WTC11 (cell line): ENCODE measurements at regions not wholly inside any gene's neighbourhood (a gene's known extent, or its start where the extent isn't known, plus 50 kb on each side); places are given as distances from the start of the nearest gene placed in this dataset.

Experiments
- ATAC-seq: fragments of 200-7000 bp; cut with Tn5 transposase; 2 replicates; pipeline ENCODE4 v1.10.0; 2021; ENCODE audit warnings: mild to moderate bottlenecking, moderate library complexity
- CTCF ChIA-PET: fragments of 300-600 bp; sonication (Branson Sonifier 250); formaldehyde crosslinking; loops from one replicate; lab custom pipeline; 2021; ENCODE audit warnings: antibody characterized with exemption; lab: Charles Lee
- POLR2A ChIA-PET: fragments of 350-600 bp; sonication (Branson Sonifier 250); formaldehyde crosslinking; loops from one replicate; lab custom pipeline; 2021; ENCODE audit warnings: antibody characterized with exemption; lab: Charles Lee
- DNase-seq: peaks from one replicate; pipeline ENCODE4 v3.0.0; 2021; ENCODE audit warnings: low spot score
- H3K27ac Mint-ChIP-seq: 2 replicates; pipeline ENCODE4 v1.8.0; 2021; ENCODE audit warnings: mixed read lengths
- H3K27me3 Mint-ChIP-seq: 2 replicates; pipeline ENCODE4 v1.8.0; 2021; ENCODE audit warnings: low read depth, mild to moderate bottlenecking, moderate library complexity, mixed read lengths
- H3K36me3 Mint-ChIP-seq: 2 replicates; pipeline ENCODE4 v1.8.0; 2021; ENCODE audit warnings: mixed read lengths
- H3K4me1 Mint-ChIP-seq: 2 replicates; pipeline ENCODE4 v1.8.0; 2022; ENCODE audit warnings: mixed read lengths
- H3K4me3 Mint-ChIP-seq: 2 replicates; pipeline ENCODE4 v1.8.0; 2021; ENCODE audit warnings: mild to moderate bottlenecking, moderate library complexity, mixed read lengths
- H3K9me3 Mint-ChIP-seq: 2 replicates; pipeline ENCODE4 v1.8.0; 2021; ENCODE audit warnings: mixed read lengths
- ATF2 ChIP-seq: sonication (generic); formaldehyde crosslinking; IDR thresholded peaks from 2 replicates; pipeline ENCODE4 v1.8.1; 2022; ENCODE audit warnings: low read depth, missing genetic modification reagents, borderline replicate concordance
- CREM ChIP-seq: sonication (generic); formaldehyde crosslinking; IDR thresholded peaks from 2 replicates; pipeline ENCODE4 v1.8.1; 2022; ENCODE audit warnings: mild to moderate bottlenecking, missing genetic modification reagents, moderate library complexity
- E2F5 ChIP-seq: sonication (generic); formaldehyde crosslinking; IDR thresholded peaks from 2 replicates; pipeline ENCODE4 v1.8.1; 2022; ENCODE audit warnings: mild to moderate bottlenecking, moderate library complexity, missing genetic modification reagents
- ERG ChIP-seq: fragments of 250-450 bp; sonication (Bioruptor Pico); IDR thresholded peaks from 2 replicates; pipeline ENCODE4 v1.8.0; 2021; ENCODE audit warnings: mild to moderate bottlenecking
- FOXK1 ChIP-seq: sonication (generic); formaldehyde crosslinking; IDR thresholded peaks from 2 replicates; pipeline ENCODE4 v1.8.0; 2022; ENCODE audit warnings: mild to moderate bottlenecking, moderate library complexity, missing genetic modification reagents
- FOXP1 ChIP-seq: sonication (generic); formaldehyde crosslinking; IDR thresholded peaks from 2 replicates; pipeline ENCODE4 v1.8.0; 2022; ENCODE audit warnings: missing genetic modification reagents, mild to moderate bottlenecking, moderate library complexity, borderline replicate concordance
- JUN ChIP-seq: sonication (generic); formaldehyde crosslinking; IDR thresholded peaks from 2 replicates; pipeline ENCODE4 v1.8.0; 2023; ENCODE audit warnings: mild to moderate bottlenecking, missing genetic modification reagents
- RORB ChIP-seq: fragments of 250-450 bp; sonication (Bioruptor Pico); IDR thresholded peaks from 2 replicates; pipeline ENCODE4 v1.9.0; 2021; ENCODE audit warnings: mild to moderate bottlenecking
- SMAD3 ChIP-seq: sonication (generic); formaldehyde crosslinking; IDR thresholded peaks from 2 replicates; pipeline ENCODE4 v1.8.0; 2022; ENCODE audit warnings: missing genetic modification reagents, mild to moderate bottlenecking, borderline replicate concordance
- ZBTB43 ChIP-seq: sonication (generic); formaldehyde crosslinking; IDR thresholded peaks from 2 replicates; pipeline ENCODE4 v1.8.1; 2023; ENCODE audit warnings: mild to moderate bottlenecking, missing genetic modification reagents
- ZMAT4 ChIP-seq: fragments of 250-450 bp; sonication (Bioruptor Pico); IDR thresholded peaks from 2 replicates; pipeline ENCODE4 v1.9.0; 2021; ENCODE audit warnings: mild to moderate bottlenecking
- TF ChIP-seq, protein P1 (sequence below): sonication (generic); formaldehyde crosslinking; conservative IDR thresholded peaks from 2 replicates; pipeline ENCODE4 v1.8.1; 2022; ENCODE audit warnings: mild to moderate bottlenecking, missing genetic modification reagents
- TF ChIP-seq, protein P2 (sequence below): sonication (generic); formaldehyde crosslinking; IDR thresholded peaks from 2 replicates; pipeline ENCODE4 v1.8.1; 2023; ENCODE audit warnings: mild to moderate bottlenecking, moderate library complexity, missing genetic modification reagents
- TF ChIP-seq, protein P3 (sequence below): sonication (generic); formaldehyde crosslinking; IDR thresholded peaks from 2 replicates; pipeline ENCODE4 v1.8.1; 2023; ENCODE audit warnings: mild to moderate bottlenecking, missing genetic modification reagents, moderate library complexity

DNA sequence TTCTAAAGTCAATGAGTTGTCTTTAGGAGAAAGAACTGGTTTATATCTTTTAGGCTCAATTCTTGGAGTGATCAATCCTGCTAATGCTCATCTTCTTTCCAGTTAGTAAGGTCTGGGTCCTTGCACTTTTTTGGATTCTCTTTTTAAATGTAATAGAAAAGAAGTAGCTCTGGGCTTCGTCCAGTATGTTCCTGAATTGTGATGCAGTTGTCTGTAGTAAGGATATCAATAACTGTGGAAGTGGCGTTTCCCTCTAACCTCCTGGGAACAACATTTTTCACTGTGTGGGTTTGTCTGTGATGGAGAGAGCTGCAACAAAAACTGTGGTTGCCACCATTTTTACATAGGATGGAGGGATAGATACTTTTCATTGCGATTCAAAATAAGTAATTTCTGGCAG, 367.2 kb downstream of the USP25 start:
- POLR2A ChIA-PET = no interaction called here
- H3K36me3 Mint-ChIP-seq = no peaks in the 10 kb centered on the region

More for the DNA sequence above, 367.2 kb downstream of the USP25 start:
- TF ChIP-seq ZMAT4 (CRISPR knock-in tag) = no peak
- no peak for TF ChIP-seq E2F5 (CRISPR knock-in tag)
- TF ChIP-seq, protein P1, sequence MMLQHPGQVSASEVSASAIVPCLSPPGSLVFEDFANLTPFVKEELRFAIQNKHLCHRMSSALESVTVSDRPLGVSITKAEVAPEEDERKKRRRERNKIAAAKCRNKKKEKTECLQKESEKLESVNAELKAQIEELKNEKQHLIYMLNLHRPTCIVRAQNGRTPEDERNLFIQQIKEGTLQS (CRISPR knock-in tag) = no peak
- no peak for TF ChIP-seq FOXK1 (CRISPR knock-in tag)
- TF ChIP-seq JUN (CRISPR knock-in tag) = no peak
- no peak for TF ChIP-seq ERG
- no peak for TF ChIP-seq FOXP1 (CRISPR knock-in tag)
- no peak for TF ChIP-seq RORB (CRISPR knock-in tag)
- no peak for TF ChIP-seq SMAD3 (CRISPR knock-in tag)
- TF ChIP-seq, protein P2, sequence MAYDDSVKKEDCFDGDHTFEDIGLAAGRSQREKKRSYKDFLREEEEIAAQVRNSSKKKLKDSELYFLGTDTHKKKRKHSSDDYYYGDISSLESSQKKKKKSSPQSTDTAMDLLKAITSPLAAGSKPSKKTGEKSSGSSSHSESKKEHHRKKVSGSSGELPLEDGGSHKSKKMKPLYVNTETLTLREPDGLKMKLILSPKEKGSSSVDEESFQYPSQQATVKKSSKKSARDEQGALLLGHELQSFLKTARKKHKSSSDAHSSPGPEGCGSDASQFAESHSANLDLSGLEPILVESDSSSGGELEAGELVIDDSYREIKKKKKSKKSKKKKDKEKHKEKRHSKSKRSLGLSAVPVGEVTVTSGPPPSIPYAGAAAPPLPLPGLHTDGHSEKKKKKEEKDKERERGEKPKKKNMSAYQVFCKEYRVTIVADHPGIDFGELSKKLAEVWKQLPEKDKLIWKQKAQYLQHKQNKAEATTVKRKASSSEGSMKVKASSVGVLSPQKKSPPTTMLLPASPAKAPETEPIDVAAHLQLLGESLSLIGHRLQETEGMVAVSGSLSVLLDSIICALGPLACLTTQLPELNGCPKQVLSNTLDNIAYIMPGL = no peak
- TF ChIP-seq ZBTB43 (CRISPR knock-in tag) = no peak
- TF ChIP-seq, protein P3, sequence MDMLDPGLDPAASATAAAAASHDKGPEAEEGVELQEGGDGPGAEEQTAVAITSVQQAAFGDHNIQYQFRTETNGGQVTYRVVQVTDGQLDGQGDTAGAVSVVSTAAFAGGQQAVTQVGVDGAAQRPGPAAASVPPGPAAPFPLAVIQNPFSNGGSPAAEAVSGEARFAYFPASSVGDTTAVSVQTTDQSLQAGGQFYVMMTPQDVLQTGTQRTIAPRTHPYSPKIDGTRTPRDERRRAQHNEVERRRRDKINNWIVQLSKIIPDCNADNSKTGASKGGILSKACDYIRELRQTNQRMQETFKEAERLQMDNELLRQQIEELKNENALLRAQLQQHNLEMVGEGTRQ (CRISPR knock-in tag) = no peak
- TF ChIP-seq CREM = no peak
- no peak for TF ChIP-seq ATF2 (CRISPR knock-in tag)
- ATAC-seq (no peak), DNase-seq (no peak)
- Mint-ChIP-seq H3K4me3 (no peak overlapping the region), H3K9me3 (peaks cover 8% of the 10 kb centered on the region), H3K27me3 (no peaks in the 10 kb centered on the region), H3K27ac (no peak overlapping the region), H3K4me1 (no peaks in the 10 kb centered on the region)
- CTCF ChIA-PET = interaction anchor here (0.6 kb wide), 1 partner anchor 97 kb away, joined by 4 read pairs; no protein-coding TSS in a partner anchor
